SK-N-SH treated with all-trans-retinoic acid at 6 μM for 48 hours (cell line): ENCODE measurements at regions not wholly inside any gene's neighbourhood (a gene's known extent, or its start where the extent isn't known, plus 50 kb on each side); places are given as distances from the start of the nearest gene placed in this dataset.

ENCODE experiments used
- ARNTL ChIP-seq: fragments of 450-650 bp; formaldehyde crosslinking; IDR thresholded peaks from 2 replicates; pipeline ENCODE4 v1.5.0; 2020; ENCODE audit warnings: low read depth, mild to moderate bottlenecking, moderate library complexity, borderline replicate concordance
- BACH2 ChIP-seq: fragments of 250-450 bp; sonication (Bioruptor Pico); IDR thresholded peaks from 2 replicates; pipeline ENCODE4 v1.9.0; 2021; ENCODE audit warnings: mild to moderate bottlenecking, borderline replicate concordance
- CREB5 ChIP-seq: fragments of 250-450 bp; sonication (Bioruptor Pico); IDR thresholded peaks from 2 replicates; pipeline ENCODE4 v1.5.1; 2020; ENCODE audit warnings: low read depth, mild to moderate bottlenecking, moderate library complexity
- GLIS3 ChIP-seq: fragments of 250-450 bp; sonication (Bioruptor Pico); IDR thresholded peaks from 2 replicates; pipeline ENCODE4 v1.5.0; 2020; ENCODE audit warnings: mild to moderate bottlenecking, moderate library complexity
- PATZ1 ChIP-seq: fragments of 250-450 bp; sonication (Bioruptor Pico); IDR thresholded peaks from 2 replicates; pipeline ENCODE4 v1.8.0; 2020; ENCODE audit warnings: mild to moderate bottlenecking, moderate library complexity, borderline replicate concordance
- POU6F1 ChIP-seq: fragments of 250-450 bp; sonication (Bioruptor Pico); IDR thresholded peaks from 2 replicates; pipeline ENCODE4 v1.8.0; 2021; ENCODE audit warnings: low read depth, mild to moderate bottlenecking, moderate library complexity, borderline replicate concordance
- PPARA ChIP-seq: fragments of 250-450 bp; sonication (Bioruptor Pico); IDR thresholded peaks from 2 replicates; pipeline ENCODE4 v1.5.0; 2020; ENCODE audit warnings: mild to moderate bottlenecking, borderline replicate concordance
- RARB ChIP-seq: fragments of 250-450 bp; sonication (Bioruptor Pico); IDR thresholded peaks from 2 replicates; pipeline ENCODE4 v1.8.0; 2021; ENCODE audit warnings: mild to moderate bottlenecking, moderate library complexity
- TCF4 ChIP-seq: fragments of 250-450 bp; sonication (Bioruptor Pico); IDR thresholded peaks from 2 replicates; pipeline ENCODE4 v1.8.0; 2021; ENCODE audit warnings: mild to moderate bottlenecking, moderate library complexity, borderline replicate concordance
- TOX ChIP-seq: fragments of 250-450 bp; sonication (Bioruptor Pico); IDR thresholded peaks from 2 replicates; pipeline ENCODE4 v1.8.0; 2021; ENCODE audit warnings: mild to moderate bottlenecking, moderate library complexity, borderline replicate concordance
- ZC3H10 ChIP-seq: fragments of 250-450 bp; sonication (Bioruptor Pico); IDR thresholded peaks from 2 replicates; pipeline ENCODE4 v1.5.1; 2021; ENCODE audit warnings: mild to moderate bottlenecking, moderate library complexity
- ZFP30 ChIP-seq: fragments of 450-650 bp; formaldehyde crosslinking; IDR thresholded peaks from 2 replicates; pipeline ENCODE4 v1.5.0; 2022; ENCODE audit warnings: mild to moderate bottlenecking, moderate library complexity
- ZNF8 ChIP-seq: fragments of 450-650 bp; formaldehyde crosslinking; IDR thresholded peaks from 2 replicates; pipeline ENCODE4 v1.5.0; 2020; ENCODE audit warnings: mild to moderate bottlenecking, moderate library complexity

- TF ChIP-seq PATZ1 (CRISPR knock-in tag), result no peak
- TF ChIP-seq ZC3H10, result no peak
- no peak for TF ChIP-seq ZNF8 (CRISPR knock-in tag)
- TF ChIP-seq TCF4, result no peak
- no peak for TF ChIP-seq ZFP30
- TF ChIP-seq POU6F1, result no peak
- TF ChIP-seq ARNTL (CRISPR knock-in tag), result no peak
- TF ChIP-seq TOX (CRISPR knock-in tag), result no peak
- no peak for TF ChIP-seq RARB
- TF ChIP-seq PPARA (CRISPR knock-in tag), result no peak
- no peak for TF ChIP-seq CREB5
- TF ChIP-seq BACH2, result no peak
- no peak for TF ChIP-seq GLIS3 (CRISPR knock-in tag)
Measured at GRCh38 chr2:180901331-180901730, 79.1 kb upstream of the UBE2E3 start.
